NB4 (cell line): ENCODE measurements at regions not wholly inside any gene's neighbourhood (a gene's known extent, or its start where the extent isn't known, plus 50 kb on each side); places are given as distances from the start of the nearest gene placed in this dataset.

Source experiments
- DNase-seq: peaks from one replicate; pipeline ENCODE4 v3.0.0; 2010; ENCODE audit warnings: low read depth
- H3K4me3 ChIP-seq: one replicate; pipeline ENCODE4 v1.5.1; 2011; ENCODE audit warnings: mild to moderate bottlenecking, low read depth, low read length, moderate library complexity
- CTCF ChIP-seq: IDR thresholded peaks from one replicate; pipeline ENCODE4 v1.5.1; 2012; ENCODE audit warnings: low read depth, low read length
- MAX ChIP-seq: IDR thresholded peaks from 2 replicates; pipeline ENCODE4 v1.6.1; 2011; ENCODE audit warnings: low read depth, low read length
- MYC ChIP-seq: IDR thresholded peaks from 2 replicates; pipeline ENCODE4 v1.6.1; 2011; ENCODE audit warnings: low read depth, low read length
- POLR2A ChIP-seq: IDR thresholded peaks from 2 replicates; pipeline ENCODE4 v1.6.1; 2011; ENCODE audit warnings: mild to moderate bottlenecking; ENCODE audit not compliant: insufficient read length; ENCODE audit errors: extremely low read depth

GRCh38 chr13:111410232-111411021, 90.0 kb downstream of the TEX29 start:
- TF ChIP-seq MAX: no peak
- no peak for TF ChIP-seq CTCF
- TF ChIP-seq POLR2A: no peak
- TF ChIP-seq MYC: no peak
- DNase-seq: no peak

GRCh38 chr13:111411151-111411858, 90.9 kb downstream of the TEX29 start:
- no peak for DNase-seq
- H3K4me3 ChIP-seq: no peak overlapping the region
- TF ChIP-seq POLR2A (no peak), MYC (no peak), MAX (no peak), CTCF (no peak)

More at GRCh38 chr13:111410232-111411021, 90.0 kb downstream of the TEX29 start:
- no peak overlapping the region for H3K4me3 ChIP-seq

GRCh38 chr13:111411919-111412650, 91.6 kb downstream of the TEX29 start:
- no peak for DNase-seq
- no peak overlapping the region for H3K4me3 ChIP-seq
- no peak for TF ChIP-seq MYC
- no peak for TF ChIP-seq CTCF
- no peak for TF ChIP-seq POLR2A
- TF ChIP-seq MAX: no peak

GRCh38 chr13:111413407-111414187, 93.2 kb downstream of the TEX29 start:
- H3K4me3 ChIP-seq: no peak overlapping the region
- TF ChIP-seq MAX: no peak
- no peak for TF ChIP-seq POLR2A
- no peak for TF ChIP-seq CTCF
- TF ChIP-seq MYC: no peak
- DNase-seq: no peak

GRCh38 chr13:111414341-111414740, 93.9 kb downstream of the TEX29 start:
- TF ChIP-seq MYC: no peak
- TF ChIP-seq MAX: no peak
- no peak for TF ChIP-seq CTCF
- TF ChIP-seq POLR2A: no peak
- DNase-seq: no peak
- no peak overlapping the region for H3K4me3 ChIP-seq
